PFSK-1 (cell line): ENCODE measurements at regions not wholly inside any gene's neighbourhood (a gene's known extent, or its start where the extent isn't known, plus 50 kb on each side); places are given as distances from the start of the nearest gene placed in this dataset.

Experiments used
- POLR2AphosphoS5 ChIP-seq: IDR thresholded peaks from 2 replicates; pipeline ENCODE4 v1.6.1; 2012; ENCODE audit warnings: low read depth, mild to moderate bottlenecking, control low read depth, low read length, moderate library complexity
- REST ChIP-seq, 2 experiments: IDR thresholded peaks; 2 replicates each; pipeline versions ENCODE4 v1.6.1 to v1.8.0; 2011 to 2012; ENCODE audit warnings: low read depth in 2 of 2, low read length in 2 of 2, control low read depth in 1 of 2, inconsistent platforms in 1 of 2, mild to moderate bottlenecking in 1 of 2, moderate library complexity in 1 of 2; ENCODE audit not compliant: insufficient read depth in 1 of 2
- SIN3A ChIP-seq: IDR thresholded peaks from 2 replicates; pipeline ENCODE4 v1.6.1; 2012; ENCODE audit warnings: mild to moderate bottlenecking, low read length, moderate library complexity, borderline replicate concordance; ENCODE audit not compliant: insufficient read depth
- TAF1 ChIP-seq: IDR thresholded peaks from 2 replicates; pipeline ENCODE4 v1.6.1; 2012; ENCODE audit warnings: low read length, control low read depth, borderline replicate concordance; ENCODE audit not compliant: insufficient read depth

GRCh38 chr3:5630406-5630805 lies 442.9 kb downstream of the EDEM1 start:
- TF ChIP-seq REST (IDR thresholded peaks at IDR 0.05; ENCODE audit: insufficient read depth in 1 of 2, low read depth in 2 of 2, low read length in 2 of 2) (no peak), POLR2AphosphoS5 (no peak), SIN3A (no peak), TAF1 (no peak)
